HG02870 (cell line): ENCODE measurements at regions not wholly inside any gene's neighbourhood (a gene's known extent, or its start where the extent isn't known, plus 50 kb on each side); places are given as distances from the start of the nearest gene placed in this dataset.

Source experiments
- ATAC-seq: cut with Tn5 transposase; IDR thresholded peaks from one replicate; pipeline ENCODE4 v1.9.1; 2021; ENCODE audit warnings: mild to moderate bottlenecking, moderate library complexity; ENCODE audit not compliant: unreplicated experiment

DNA sequence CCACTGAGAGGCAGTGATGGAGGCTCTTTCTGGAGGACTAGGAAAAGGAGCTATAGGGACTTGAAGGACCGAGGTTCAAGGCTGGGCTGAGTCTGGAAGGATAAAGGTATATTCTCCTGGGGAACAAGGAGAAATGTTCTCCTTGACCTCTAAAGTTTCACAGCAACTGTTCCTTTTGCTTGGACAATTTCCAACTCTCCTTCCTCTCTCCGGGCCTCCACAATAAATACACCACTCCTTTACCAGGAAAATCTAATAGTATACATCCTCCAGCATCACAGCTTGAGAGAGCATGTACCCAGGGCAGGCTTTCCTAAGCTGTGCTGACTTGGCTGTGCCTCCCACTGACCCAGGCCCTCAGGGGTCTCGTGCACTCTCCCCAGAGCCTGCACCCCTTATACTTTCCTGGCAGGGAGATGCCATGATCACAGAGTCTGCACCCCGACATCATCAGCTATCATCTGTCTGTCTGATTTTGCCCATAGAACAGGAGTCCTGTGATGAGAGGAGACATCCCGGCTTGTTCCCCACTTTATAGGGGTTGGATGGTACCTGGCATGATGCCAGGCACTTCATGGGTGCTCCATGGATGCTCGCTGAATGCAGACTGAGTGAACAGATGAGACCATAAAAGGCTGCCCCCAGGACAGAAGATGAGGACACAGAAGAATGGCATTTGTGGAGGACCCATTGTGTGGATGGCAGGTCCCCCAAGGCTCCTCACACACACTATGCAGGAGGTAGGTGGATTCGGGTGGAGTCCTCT lies 582.6 kb upstream of the CDH5 start:
- ATAC-seq = no peak

- no peak for ATAC-seq
Observed at GRCh38 chr16:65782611-65783600, 583.6 kb upstream of the CDH5 start.

GRCh38 chr16:65781855-65782254 lies 584.6 kb upstream of the CDH5 start:
- ATAC-seq = no peak

DNA sequence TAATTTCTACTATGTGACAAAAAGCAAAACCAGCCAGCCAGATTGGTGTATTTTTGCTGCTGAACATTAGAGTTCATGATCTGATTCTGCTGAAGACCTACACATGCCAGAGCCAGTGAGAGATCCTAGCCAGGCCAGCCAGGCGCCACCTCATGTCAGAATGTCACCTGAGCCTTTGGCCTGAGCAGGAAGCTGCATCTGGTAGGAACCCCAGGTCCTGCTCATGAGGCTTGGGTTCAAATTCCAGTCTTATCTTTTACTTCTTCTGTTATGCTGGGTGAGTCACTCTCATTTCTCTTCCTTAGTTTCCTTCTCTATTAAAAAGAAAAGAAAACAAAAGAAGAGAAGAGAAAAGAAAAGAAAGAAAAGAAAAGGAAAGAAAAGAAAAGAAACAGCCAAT lies 585.1 kb upstream of the CDH5 start:
- ATAC-seq = no peak

- ATAC-seq = no peak
Observed at GRCh38 chr16:65779201-65779600, 587.3 kb upstream of the CDH5 start.

DNA sequence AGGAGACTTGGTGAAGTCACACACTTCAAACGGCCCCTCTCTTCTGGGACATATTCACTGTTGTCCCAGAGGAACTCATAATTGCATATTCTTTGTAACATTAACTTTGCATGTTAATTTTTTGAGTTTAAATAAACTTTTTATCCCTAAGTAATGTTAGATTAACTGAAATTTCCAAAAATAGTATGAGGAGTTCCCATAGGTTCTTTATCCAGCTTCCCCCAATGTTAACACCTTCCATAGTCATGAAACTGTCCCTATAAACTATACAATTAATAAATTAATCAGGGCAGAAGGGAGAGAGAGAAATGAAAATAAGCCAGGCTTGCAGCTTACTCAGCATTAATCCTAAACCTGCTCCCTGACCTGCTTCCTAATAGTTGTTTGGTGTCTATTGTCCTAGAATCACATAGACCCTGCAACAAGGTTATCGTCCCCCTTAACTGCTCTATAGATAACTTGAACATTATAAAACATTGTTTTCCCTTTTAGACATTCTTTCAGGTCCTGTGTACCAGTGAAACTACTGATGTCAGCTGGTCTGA lies 589.8 kb upstream of the CDH5 start:
- no peak for ATAC-seq

GRCh38 chr16:65775829-65776228 lies 590.7 kb upstream of the CDH5 start:
- ATAC-seq = no peak

DNA sequence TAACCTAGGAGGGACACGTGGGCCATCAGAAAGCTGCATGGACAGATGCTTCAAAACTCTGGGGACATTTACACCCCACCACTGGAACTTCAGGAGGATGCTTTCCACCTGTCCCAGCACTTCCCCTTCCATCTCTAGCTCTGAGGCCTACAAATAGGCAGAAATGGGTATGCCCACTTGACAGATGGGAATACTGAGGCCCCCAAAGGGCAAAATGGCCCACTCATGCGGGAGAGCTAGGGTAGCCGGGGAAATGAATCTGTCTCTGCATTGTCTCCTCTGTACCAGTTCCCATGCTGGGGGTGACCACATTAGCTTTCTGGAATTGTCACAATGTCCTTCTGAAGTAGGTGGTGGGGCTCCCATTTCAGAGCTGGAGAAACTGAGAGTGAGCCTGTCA lies 592.1 kb upstream of the CDH5 start:
- no peak for ATAC-seq

GRCh38 chr16:65773301-65773874 lies 593.1 kb upstream of the CDH5 start:
- no peak for ATAC-seq

DNA sequence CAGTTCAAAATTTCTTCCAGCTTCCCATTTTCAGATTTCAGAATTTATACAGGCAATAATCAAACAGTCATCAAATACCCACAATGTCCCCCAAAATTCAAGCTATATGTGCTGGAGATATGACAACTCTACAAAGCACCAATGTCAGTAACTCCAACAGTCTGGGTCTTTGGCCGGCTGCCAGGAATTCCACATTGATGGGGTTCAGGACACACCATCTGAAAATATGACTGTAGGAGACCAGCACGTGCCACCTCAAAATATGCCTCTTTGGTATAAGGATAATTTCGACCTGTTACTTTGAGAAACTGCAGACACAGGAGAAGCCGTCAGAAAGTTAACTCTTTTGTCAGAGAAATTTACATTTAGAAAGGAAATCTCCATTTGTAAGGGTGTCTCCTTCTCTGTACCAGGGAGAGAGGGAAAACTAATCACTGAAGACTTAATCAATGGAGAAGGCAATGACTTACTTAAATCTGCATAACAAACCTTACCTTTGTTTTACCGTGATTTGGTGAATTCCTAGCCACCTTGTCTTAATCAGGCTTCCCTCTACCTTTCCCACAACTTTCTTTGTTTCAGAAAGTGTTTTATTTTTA lies 594.3 kb upstream of the CDH5 start:
- no peak for ATAC-seq

DNA sequence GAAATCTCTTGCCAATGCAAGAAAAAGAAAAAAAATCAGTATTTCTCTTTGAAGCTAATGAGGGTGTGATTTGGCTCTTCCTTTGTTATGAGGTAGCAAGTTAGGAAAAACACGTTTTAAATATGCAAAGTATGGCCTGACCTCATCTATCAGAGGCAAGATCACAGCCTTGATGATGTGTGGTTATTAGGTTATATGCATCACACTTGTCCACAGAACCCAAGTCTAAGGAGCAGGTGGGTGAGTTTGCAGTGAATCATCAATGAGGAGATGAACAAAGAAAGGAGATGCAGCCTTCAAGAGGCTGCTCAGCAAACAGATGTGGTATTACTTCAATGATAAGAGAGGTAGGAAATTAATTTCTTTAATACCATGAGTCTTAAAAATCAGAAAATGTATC lies 594.8 kb upstream of the CDH5 start:
- ATAC-seq = no peak

- no peak for ATAC-seq
Observed at GRCh38 chr16:65770752-65771151, 595.7 kb upstream of the CDH5 start.

GRCh38 chr16:65769776-65770438 lies 596.6 kb upstream of the CDH5 start:
- ATAC-seq = no peak

GRCh38 chr16:65769055-65769465 lies 597.4 kb upstream of the CDH5 start:
- ATAC-seq = no peak

DNA sequence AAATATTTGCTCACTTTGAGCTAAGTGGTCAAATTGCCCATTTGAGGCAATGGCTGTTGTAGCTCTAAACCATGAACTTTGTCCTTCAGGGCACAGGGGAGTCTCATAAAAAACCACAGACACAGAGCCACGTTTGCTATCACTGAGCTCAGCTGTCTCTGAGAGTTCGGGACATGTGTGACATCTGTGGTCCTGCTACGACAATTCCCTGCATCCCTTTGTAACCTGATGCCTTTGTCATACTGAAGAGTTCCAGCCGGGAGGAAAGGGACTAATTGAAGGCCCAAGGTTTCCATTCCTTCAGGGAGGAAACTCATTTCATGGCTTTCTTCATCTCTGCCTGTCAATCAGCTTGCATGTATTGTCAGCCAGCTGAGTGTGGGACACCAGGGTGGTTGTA lies 599.4 kb upstream of the CDH5 start:
- ATAC-seq = no peak

- ATAC-seq = no peak
Observed at GRCh38 chr16:65763640-65764305, 602.7 kb upstream of the CDH5 start.

- no peak for ATAC-seq
Observed at GRCh38 chr16:65760874-65761273, 605.6 kb upstream of the CDH5 start.

DNA sequence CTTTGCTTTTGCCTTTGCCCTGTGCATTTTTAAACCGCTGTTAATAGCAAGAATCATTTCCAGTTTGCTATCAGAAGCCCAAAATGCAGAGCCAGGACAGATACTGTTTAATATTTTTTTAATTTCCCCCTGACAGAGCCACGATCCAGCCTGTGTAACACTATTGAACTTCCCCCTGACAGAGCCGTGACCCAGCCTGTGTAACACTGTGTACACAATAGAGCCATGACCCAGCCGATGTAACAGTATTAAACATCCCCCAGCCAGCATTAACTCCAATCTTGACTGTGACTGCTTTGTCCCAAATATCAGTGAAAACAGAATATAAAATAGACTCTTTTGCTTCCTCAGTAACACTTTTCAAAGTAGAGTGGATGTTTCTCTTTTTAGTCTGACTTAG lies 607.9 kb upstream of the CDH5 start:
- ATAC-seq = no peak

DNA sequence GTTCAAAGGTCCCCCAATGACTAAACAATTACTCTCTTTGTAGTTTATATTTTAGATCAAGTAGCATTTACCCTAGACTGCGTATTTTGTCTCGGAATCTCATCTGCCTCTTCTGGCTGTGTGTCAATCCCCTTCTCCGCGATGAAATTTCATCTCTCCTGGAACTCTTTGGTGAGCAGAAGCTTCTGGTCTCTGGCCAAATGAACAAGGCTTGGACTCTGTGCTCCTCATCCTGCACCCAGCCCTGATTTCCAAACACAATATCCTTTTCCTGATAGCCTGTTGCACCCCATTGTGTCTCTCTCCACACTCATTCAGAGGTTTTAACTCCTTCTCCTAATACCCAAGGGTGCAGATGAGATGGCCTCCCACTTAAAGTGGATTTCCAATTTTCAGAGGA lies 609.4 kb upstream of the CDH5 start:
- ATAC-seq = no peak

GRCh38 chr16:65756163-65756562 lies 610.3 kb upstream of the CDH5 start:
- ATAC-seq = no peak
